ENCODE measurements at regions not wholly inside any gene's neighbourhood (a gene's known extent, or its start where the extent isn't known, plus 50 kb on each side); places are given as distances from the start of the nearest gene placed in this dataset.

- TF ChIP-seq, protein P1, sequence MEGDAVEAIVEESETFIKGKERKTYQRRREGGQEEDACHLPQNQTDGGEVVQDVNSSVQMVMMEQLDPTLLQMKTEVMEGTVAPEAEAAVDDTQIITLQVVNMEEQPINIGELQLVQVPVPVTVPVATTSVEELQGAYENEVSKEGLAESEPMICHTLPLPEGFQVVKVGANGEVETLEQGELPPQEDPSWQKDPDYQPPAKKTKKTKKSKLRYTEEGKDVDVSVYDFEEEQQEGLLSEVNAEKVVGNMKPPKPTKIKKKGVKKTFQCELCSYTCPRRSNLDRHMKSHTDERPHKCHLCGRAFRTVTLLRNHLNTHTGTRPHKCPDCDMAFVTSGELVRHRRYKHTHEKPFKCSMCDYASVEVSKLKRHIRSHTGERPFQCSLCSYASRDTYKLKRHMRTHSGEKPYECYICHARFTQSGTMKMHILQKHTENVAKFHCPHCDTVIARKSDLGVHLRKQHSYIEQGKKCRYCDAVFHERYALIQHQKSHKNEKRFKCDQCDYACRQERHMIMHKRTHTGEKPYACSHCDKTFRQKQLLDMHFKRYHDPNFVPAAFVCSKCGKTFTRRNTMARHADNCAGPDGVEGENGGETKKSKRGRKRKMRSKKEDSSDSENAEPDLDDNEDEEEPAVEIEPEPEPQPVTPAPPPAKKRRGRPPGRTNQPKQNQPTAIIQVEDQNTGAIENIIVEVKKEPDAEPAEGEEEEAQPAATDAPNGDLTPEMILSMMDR (IDR thresholded peaks at IDR 0.05; ENCODE audit: low read depth, low read length): no peak
- H3K4me3 ChIP-seq (ENCODE audit: low read depth, low read length): no peak overlapping the region
Observed at GRCh38 chr20:60219984-60220562, 261.9 kb downstream of the CDH26 start.

DNA sequence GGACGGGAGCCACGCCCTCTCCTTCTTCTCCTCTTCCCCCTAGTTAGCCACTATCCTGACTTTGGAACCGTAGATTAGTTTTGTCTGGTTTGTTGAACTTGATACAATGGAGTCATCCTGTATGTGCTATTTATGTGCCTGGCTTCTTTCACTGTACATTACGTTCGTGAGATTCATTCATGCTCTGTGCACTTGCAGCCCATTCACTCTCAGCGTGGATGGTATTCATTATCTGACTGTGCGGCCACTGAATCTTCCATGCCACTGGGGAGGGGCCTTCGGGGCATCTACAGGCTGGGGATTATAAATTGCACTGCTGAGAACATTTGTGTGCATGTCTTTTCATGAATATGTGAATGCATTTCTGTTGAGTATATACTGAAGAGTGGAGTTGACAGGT, 262.5 kb downstream of the CDH26 start:
- TF ChIP-seq, protein P1 (IDR thresholded peaks at IDR 0.05; ENCODE audit: low read depth, low read length): no peak
- H3K4me3 ChIP-seq (ENCODE audit: low read depth, low read length): no peak overlapping the region

DNA sequence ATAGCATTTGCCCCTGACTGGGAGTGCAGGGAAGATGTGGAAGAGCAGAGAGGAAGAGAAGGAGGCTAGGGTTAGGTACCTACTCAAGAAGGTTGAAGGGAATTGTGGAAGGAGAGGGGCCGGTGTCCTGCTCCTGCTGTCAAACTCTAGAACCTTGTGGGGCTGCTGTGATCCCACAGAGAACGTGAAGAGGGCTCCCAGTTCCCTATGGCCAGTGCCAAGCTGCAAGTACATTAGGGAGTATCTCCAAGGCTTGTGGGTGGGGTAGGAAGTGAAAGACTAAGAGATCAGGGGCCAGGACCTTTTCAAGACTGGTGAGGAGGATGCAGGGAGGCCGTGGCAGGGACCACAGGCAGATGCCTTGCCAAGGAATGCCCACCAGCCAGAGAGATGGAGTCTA, 263.4 kb downstream of the CDH26 start:
- TF ChIP-seq, protein P1 (IDR thresholded peaks at IDR 0.05; ENCODE audit: low read depth, low read length): no peak
- H3K4me3 ChIP-seq (ENCODE audit: low read depth, low read length): no peak overlapping the region

DNA sequence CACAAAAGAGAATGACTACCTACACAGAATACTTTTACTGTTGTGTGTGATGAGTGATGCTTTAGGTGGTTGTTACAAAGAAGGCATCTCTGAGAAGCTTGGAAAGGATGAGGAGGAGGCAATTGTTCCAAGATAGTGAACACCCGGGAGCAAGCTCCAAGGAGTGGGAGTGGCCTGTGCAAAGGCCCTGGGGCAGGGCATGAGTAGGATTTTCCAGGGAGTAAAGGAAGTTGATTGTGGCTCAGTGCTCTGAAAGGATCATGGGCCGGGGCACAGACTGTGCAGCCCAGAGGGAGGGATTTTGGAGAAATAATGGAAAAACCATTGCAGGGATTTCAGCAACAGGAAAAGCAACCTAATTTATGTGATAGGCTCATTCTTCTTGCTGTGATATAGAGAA, 264.3 kb downstream of the CDH26 start:
- TF ChIP-seq, protein P1 (IDR thresholded peaks at IDR 0.05; ENCODE audit: low read depth, low read length): no peak
- H3K4me3 ChIP-seq (ENCODE audit: low read depth, low read length): no peak overlapping the region

DNA sequence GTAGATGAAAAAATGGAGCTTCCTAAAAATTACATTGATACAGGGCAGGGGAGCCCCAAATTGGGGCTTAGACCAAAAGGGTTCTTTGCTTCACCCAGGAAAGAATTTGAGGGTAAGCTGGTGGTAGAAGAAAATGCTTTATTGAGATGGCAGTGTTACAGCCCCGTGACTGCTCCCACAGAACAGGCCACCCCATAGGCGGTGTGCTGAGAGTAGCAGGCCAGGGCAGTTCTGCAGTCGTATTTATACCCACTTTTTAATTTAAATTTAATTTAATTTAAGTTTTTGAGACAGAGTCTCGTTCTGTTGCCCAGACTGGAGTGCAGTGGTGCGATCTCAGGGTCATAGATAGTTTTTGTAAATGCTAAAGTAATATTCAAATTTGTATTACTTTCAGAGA, 265.0 kb downstream of the CDH26 start:
- H3K4me3 ChIP-seq (ENCODE audit: low read depth, low read length): no peak overlapping the region
- TF ChIP-seq, protein P1 (IDR thresholded peaks at IDR 0.05; ENCODE audit: low read depth, low read length): no peak

- TF ChIP-seq, protein P1 (IDR thresholded peaks at IDR 0.05; ENCODE audit: low read depth, low read length): peak; percentile 57
- no peak overlapping the region for H3K4me3 ChIP-seq (ENCODE audit: low read depth, low read length)
Observed at GRCh38 chr20:60224914-60225313, 266.7 kb downstream of the CDH26 start.

- TF ChIP-seq, protein P1 (IDR thresholded peaks at IDR 0.05; ENCODE audit: low read depth, low read length): no peak
- H3K4me3 ChIP-seq (ENCODE audit: low read depth, low read length): no peak overlapping the region
Observed at GRCh38 chr20:60228255-60228654, 270.0 kb downstream of the CDH26 start.
